Mesenchymal stem cell (in vitro differentiated cells and primary cell): ENCODE measurements at regions not wholly inside any gene's neighbourhood (a gene's known extent, or its start where the extent isn't known, plus 50 kb on each side); places are given as distances from the start of the nearest gene placed in this dataset.

Experiments used
- DNase-seq: peaks from one replicate; pipeline ENCODE4 v3.0.0-alpha.2; 2013
- H2AFZ ChIP-seq: one replicate; pipeline ENCODE4 v1.6.1; 2013; ENCODE audit warnings: low read depth, mild to moderate bottlenecking, control low read depth, inconsistent platforms, low read length, moderate library complexity
- H2AK5ac ChIP-seq: 2 replicates; pipeline ENCODE4 v1.6.1; 2013; ENCODE audit warnings: low read length, moderate library complexity, mild to moderate bottlenecking, inconsistent platforms; ENCODE audit not compliant: severe bottlenecking
- H2BK120ac ChIP-seq: one replicate; pipeline ENCODE4 v1.6.1; 2013; ENCODE audit warnings: low read depth, mild to moderate bottlenecking, inconsistent platforms, low read length, moderate library complexity
- H2BK12ac ChIP-seq, 2 experiments: one replicate each; pipeline ENCODE4 v1.6.1; 2013; ENCODE audit warnings: inconsistent platforms in 2 of 2, low read length in 2 of 2, mild to moderate bottlenecking in 2 of 2, moderate library complexity in 2 of 2, control low read depth in 1 of 2
- H2BK15ac ChIP-seq: one replicate; pipeline ENCODE4 v1.6.1; 2013; ENCODE audit warnings: mild to moderate bottlenecking, low read depth, inconsistent platforms; ENCODE audit not compliant: poor library complexity, severe bottlenecking
- H2BK5ac ChIP-seq: 2 replicates; pipeline ENCODE4 v1.6.1; 2013; ENCODE audit warnings: low read depth, mild to moderate bottlenecking, low read length, control low read depth, inconsistent platforms; ENCODE audit not compliant: poor library complexity, severe bottlenecking
- H3K14ac ChIP-seq, 2 experiments: one replicate each; pipeline ENCODE4 v1.6.1; 2013; ENCODE audit warnings: inconsistent platforms in 2 of 2, low read length in 2 of 2, control low read depth in 1 of 2, mild to moderate bottlenecking in 1 of 2, moderate library complexity in 1 of 2
- H3K18ac ChIP-seq, 2 experiments: one replicate each; pipeline ENCODE4 v1.6.1; 2013; ENCODE audit warnings: inconsistent platforms in 2 of 2, low read length in 2 of 2, control low read depth in 1 of 2, low read depth in 1 of 2, mild to moderate bottlenecking in 1 of 2
- H3K23ac ChIP-seq, 2 experiments: one replicate each; pipeline ENCODE4 v1.6.1; 2013; ENCODE audit warnings: inconsistent platforms in 2 of 2, low read length in 2 of 2, mild to moderate bottlenecking in 2 of 2, moderate library complexity in 2 of 2, control low read depth in 1 of 2
- H3K27ac ChIP-seq: 2 replicates; pipeline ENCODE4 v1.5.1; 2013; ENCODE audit warnings: mild to moderate bottlenecking, moderate library complexity, low read length, control low read depth, inconsistent platforms; ENCODE audit not compliant: poor library complexity, severe bottlenecking
- H3K27me3 ChIP-seq, 2 experiments: 2 replicates each; pipeline versions ENCODE4 v1.6.1 to v1.7.0; 2013; ENCODE audit warnings: low read length in 2 of 2, mild to moderate bottlenecking in 2 of 2, moderate library complexity in 2 of 2, control low read depth in 1 of 2, inconsistent platforms in 1 of 2; ENCODE audit not compliant: control insufficient read depth in 1 of 2, insufficient read depth in 1 of 2
- H3K36me3 ChIP-seq, 2 experiments: 2 replicates each; pipeline versions ENCODE4 v1.6.1 to v1.7.0; 2013; ENCODE audit warnings: low read length in 2 of 2, control low read depth in 1 of 2, inconsistent platforms in 1 of 2, low read depth in 1 of 2, mild to moderate bottlenecking in 1 of 2; ENCODE audit not compliant: insufficient read depth in 2 of 2, control insufficient read depth in 1 of 2
- H3K4ac ChIP-seq, 2 experiments: one replicate each; pipeline ENCODE4 v1.6.1; 2013; ENCODE audit warnings: inconsistent platforms in 2 of 2, low read length in 2 of 2, mild to moderate bottlenecking in 2 of 2, moderate library complexity in 2 of 2, control low read depth in 1 of 2, low read depth in 1 of 2
- H3K4me1 ChIP-seq: 2 replicates; pipeline ENCODE4 v1.6.1; 2013; ENCODE audit warnings: low read depth, low read length, control low read depth; ENCODE audit not compliant: control insufficient read depth, insufficient read depth
- H3K4me2 ChIP-seq: 2 replicates; pipeline ENCODE4 v1.6.1; 2013; ENCODE audit warnings: low read length, mild to moderate bottlenecking, inconsistent platforms; ENCODE audit not compliant: poor library complexity, severe bottlenecking
- H3K4me3 ChIP-seq, 2 experiments: 2 replicates each; pipeline versions ENCODE4 v1.5.1 to v1.7.0; 2013; ENCODE audit warnings: low read length in 2 of 2, mild to moderate bottlenecking in 2 of 2, control low read depth in 1 of 2, low read depth in 1 of 2; ENCODE audit not compliant: insufficient read depth in 1 of 2
- H3K79me1 ChIP-seq: replicated peaks from 2 replicates; pipeline ENCODE4 v1.6.1; 2013; ENCODE audit warnings: mild to moderate bottlenecking, control low read depth, low read length, inconsistent platforms; ENCODE audit not compliant: poor library complexity, severe bottlenecking
- H3K9ac ChIP-seq: 2 replicates; pipeline ENCODE4 v1.7.0; 2013; ENCODE audit warnings: mild to moderate bottlenecking, low read length, moderate library complexity
- H3K9me3 ChIP-seq: 2 replicates; pipeline ENCODE4 v1.7.0; 2013; ENCODE audit warnings: mild to moderate bottlenecking, low read length; ENCODE audit not compliant: control insufficient read depth
- H4K8ac ChIP-seq: one replicate; pipeline ENCODE4 v1.6.1; 2013; ENCODE audit warnings: inconsistent platforms, mild to moderate bottlenecking, low read length, moderate library complexity
- H4K91ac ChIP-seq: one replicate; pipeline ENCODE4 v1.6.1; 2013; ENCODE audit warnings: mild to moderate bottlenecking, low read length, inconsistent platforms
- WGBS: methylation state at CpG from one replicate; pipeline ENCODE4 v1.1.7; 2013; ENCODE audit warnings: mixed read lengths; 5-methylcytosine and 5-hydroxymethylcytosine counted together

DNA sequence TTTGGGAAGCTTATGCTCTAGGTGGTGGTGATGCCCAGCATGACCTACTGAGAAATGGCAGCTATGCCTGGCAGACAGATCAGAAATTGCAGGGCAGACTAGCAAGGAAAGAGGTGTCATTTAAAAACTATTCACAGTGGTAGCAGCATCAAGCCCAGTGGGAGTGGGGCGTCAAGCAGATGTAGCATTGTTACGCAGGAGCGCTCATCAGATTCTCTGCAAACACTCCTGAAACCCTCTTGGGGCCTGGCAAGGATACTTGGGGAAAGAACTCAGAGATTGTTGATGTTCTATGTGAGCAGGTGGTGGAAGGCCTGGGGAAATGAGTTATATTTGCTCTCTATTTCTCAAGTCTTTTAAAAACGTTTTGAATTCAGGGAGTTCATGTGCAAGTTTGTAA, 437.6 kb downstream of the RAPGEF2 start:
- Histone ChIP-seq H2AFZ (no peak overlapping the region), H3K18ac (no peak overlapping the region), H2BK5ac (no peak overlapping the region), H3K9me3 (peaks cover 16% of the 10 kb centered on the region), H3K23ac (no peak overlapping the region), H2BK12ac (no peak overlapping the region), H3K27me3 (peaks cover 0 to 11% of the 10 kb centered on the region in 2 experiments), H3K14ac (no peak overlapping the region), H3K4me3 (no peak overlapping the region), H3K36me3 (no peaks in the 10 kb centered on the region), H3K4ac (no peak overlapping the region), H2AK5ac (no peak overlapping the region), H2BK15ac (no peak overlapping the region), H3K79me1 (no peaks in the 10 kb centered on the region), H3K9ac (no peak overlapping the region), H4K8ac (no peak overlapping the region), H3K4me2 (no peak overlapping the region), H3K4me1 (no peaks in the 10 kb centered on the region), H3K27ac (no peak overlapping the region), H2BK120ac (no peak overlapping the region), H4K91ac (no peak overlapping the region)
- 56% methylated on average over 4 of the region's 4 CpGs for WGBS
- no peak for DNase-seq

DNA sequence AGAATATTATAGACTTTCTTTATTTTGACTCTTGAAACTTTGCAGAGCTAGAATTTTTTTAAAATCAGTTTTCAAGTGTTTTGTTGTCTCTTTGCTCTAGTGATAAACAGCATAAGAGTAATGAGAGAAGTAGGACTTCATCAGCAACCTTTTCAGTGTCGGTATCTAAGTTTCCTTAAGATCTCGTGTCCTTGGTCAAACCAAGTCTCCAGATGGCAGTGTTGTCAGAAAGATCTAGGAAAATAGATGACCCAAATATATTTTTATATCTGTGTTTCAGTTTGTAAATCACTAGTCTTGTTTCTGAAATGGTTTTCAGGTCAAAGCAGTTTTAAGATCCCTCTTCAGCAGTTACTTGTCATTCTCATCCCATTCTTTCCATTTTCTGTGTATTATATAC, 438.3 kb downstream of the RAPGEF2 start:
- Histone ChIP-seq H3K27me3 (peaks cover 0 to 11% of the 10 kb centered on the region in 2 experiments), H4K8ac (no peak overlapping the region), H2BK12ac (no peak overlapping the region), H3K27ac (no peak overlapping the region), H3K9ac (no peak overlapping the region), H3K14ac (no peak overlapping the region), H3K18ac (no peak overlapping the region), H2BK15ac (no peak overlapping the region), H3K79me1 (no peaks in the 10 kb centered on the region), H3K23ac (no peak overlapping the region), H3K4me2 (no peak overlapping the region), H4K91ac (no peak overlapping the region), H3K4ac (no peak overlapping the region), H2AK5ac (no peak overlapping the region), H2BK120ac (no peak overlapping the region), H3K4me1 (no peaks in the 10 kb centered on the region), H3K36me3 (no peaks in the 10 kb centered on the region), H2AFZ (no peak overlapping the region), H3K9me3 (peaks cover 11% of the 10 kb centered on the region), H3K4me3 (no peak overlapping the region), H2BK5ac (no peak overlapping the region)
- DNase-seq = no peak
- 64% methylated on average over 2 of the region's 2 CpGs for WGBS

DNA sequence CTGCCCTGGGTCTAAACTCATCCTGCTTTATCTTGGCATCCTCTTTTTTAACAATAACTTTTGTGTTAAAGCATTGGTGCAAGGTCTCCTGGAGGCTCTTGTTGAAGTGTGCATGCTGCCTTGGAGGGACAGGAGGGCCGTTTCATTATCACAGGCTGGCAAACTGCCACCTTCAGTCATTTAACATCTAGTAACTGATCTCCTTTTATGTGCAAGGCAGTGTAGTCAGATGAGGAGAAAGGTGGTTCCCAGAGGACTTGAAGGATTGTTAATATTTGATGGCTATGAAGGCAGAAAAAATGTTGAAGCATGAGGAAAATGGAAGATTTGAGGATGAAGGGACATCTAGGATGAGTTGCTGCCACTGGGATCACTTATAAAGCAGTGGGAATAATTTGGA, 439.4 kb downstream of the RAPGEF2 start:
- WGBS = no CpG with 5 or more reads among the region's 1 CpG

DNA sequence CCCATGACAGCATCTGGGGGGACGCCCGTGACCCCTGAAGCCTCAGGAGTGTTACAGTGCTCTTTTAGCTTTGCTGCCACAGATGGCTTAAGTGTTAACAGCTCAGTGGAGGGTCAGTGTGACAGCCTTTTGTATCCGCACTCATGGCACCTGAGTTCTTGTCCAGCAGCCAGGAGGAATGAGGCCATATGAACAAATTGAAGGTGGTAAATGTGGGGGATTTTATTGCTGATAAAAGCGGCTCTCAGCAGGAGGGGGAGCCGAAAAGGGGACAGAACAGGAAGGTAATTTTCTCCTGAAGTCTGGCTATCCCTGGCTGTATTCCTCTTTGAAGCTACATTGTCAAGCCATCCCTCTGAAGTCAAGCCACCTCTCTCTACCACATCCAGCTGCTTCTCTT, 441.0 kb downstream of the RAPGEF2 start:
- Histone ChIP-seq H4K91ac (no peak overlapping the region), H2BK120ac (no peak overlapping the region), H2BK15ac (no peak overlapping the region), H2AK5ac (no peak overlapping the region), H2BK12ac (no peak overlapping the region), H3K9ac (no peak overlapping the region), H3K79me1 (no peaks in the 10 kb centered on the region), H3K27ac (no peak overlapping the region), H3K4me1 (no peaks in the 10 kb centered on the region), H3K36me3 (no peaks in the 10 kb centered on the region), H3K27me3 (peaks cover 0 to 11% of the 10 kb centered on the region in 2 experiments), H3K4me2 (no peak overlapping the region), H3K9me3 (no peaks in the 10 kb centered on the region), H3K4me3 (no peak overlapping the region), H2BK5ac (no peak overlapping the region), H3K4ac (no peak overlapping the region), H2AFZ (no peak overlapping the region), H3K23ac (no peak overlapping the region), H3K14ac (no peak overlapping the region), H3K18ac (no peak overlapping the region), H4K8ac (no peak overlapping the region)
- 92% methylated on average over 3 of the region's 5 CpGs for WGBS
- no peak for DNase-seq

More for the DNA sequence above, 439.4 kb downstream of the RAPGEF2 start:
- H3K9me3 ChIP-seq = no peaks in the 10 kb centered on the region
- no peaks in the 10 kb centered on the region for H3K4me1 ChIP-seq
- no peak overlapping the region for H2BK5ac ChIP-seq
- no peak overlapping the region for H3K4me2 ChIP-seq
- no peak for DNase-seq
- no peak overlapping the region for H3K4ac ChIP-seq
- no peak overlapping the region for H2BK12ac ChIP-seq
- H3K36me3 ChIP-seq = no peaks in the 10 kb centered on the region
- H3K79me1 ChIP-seq = no peaks in the 10 kb centered on the region
- no peak overlapping the region for H3K14ac ChIP-seq
- H2AFZ ChIP-seq = no peak overlapping the region
- no peak overlapping the region for H3K27ac ChIP-seq
- H3K27me3 ChIP-seq = peaks cover 0 to 11% of the 10 kb centered on the region in 2 experiments
- H4K8ac ChIP-seq = no peak overlapping the region
- no peak overlapping the region for H3K4me3 ChIP-seq
- H2BK15ac ChIP-seq = no peak overlapping the region
- no peak overlapping the region for H2BK120ac ChIP-seq
- no peak overlapping the region for H3K23ac ChIP-seq
- H4K91ac ChIP-seq = no peak overlapping the region
- no peak overlapping the region for H2AK5ac ChIP-seq
- H3K9ac ChIP-seq = no peak overlapping the region
- no peak overlapping the region for H3K18ac ChIP-seq
